GM18505 (cell line): ENCODE measurements at regions not wholly inside any gene's neighbourhood (a gene's known extent, or its start where the extent isn't known, plus 50 kb on each side); places are given as distances from the start of the nearest gene placed in this dataset.

ENCODE experiments used
- ATAC-seq: cut with Tn5 transposase; IDR thresholded peaks from one replicate; pipeline ENCODE4 v1.9.1; 2021; ENCODE audit not compliant: unreplicated experiment
- POLR2A ChIP-seq: IDR thresholded peaks from 4 replicates; pipeline ENCODE4 v1.6.1; 2011; ENCODE audit warnings: borderline replicate concordance; ENCODE audit not compliant: insufficient read depth, insufficient read length; ENCODE audit errors: extremely low read depth

- no peak for ATAC-seq
These were observed 126.5 kb upstream of the ZNF438 start for GRCh38 chr10:31158011-31158658.

DNA sequence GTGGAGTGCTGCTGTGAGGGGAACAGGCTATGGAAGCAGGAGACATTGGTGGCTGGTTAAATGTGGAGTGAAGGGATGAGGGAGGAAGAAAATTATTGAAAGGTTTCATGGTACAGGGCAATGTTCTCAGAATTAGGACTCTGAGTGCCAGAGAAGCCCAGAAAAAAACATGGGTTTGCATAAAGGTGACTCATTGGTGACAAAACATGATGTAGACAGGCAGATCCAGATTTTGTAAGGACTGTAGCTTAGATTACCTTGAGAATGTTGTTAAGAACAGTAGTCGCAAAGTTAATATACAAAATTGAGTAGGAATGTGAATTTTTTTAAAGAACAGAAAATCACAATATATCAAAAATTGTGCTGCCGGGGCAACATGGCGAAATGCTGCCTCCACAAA, 134.9 kb upstream of the ZNF438 start:
- no peak for TF ChIP-seq POLR2A
- no peak for ATAC-seq

More at GRCh38 chr10:31158011-31158658, 126.5 kb upstream of the ZNF438 start:
- TF ChIP-seq POLR2A = no peak

GRCh38 chr10:31170636-31171035, 139.0 kb upstream of the ZNF438 start:
- no peak for ATAC-seq
- no peak for TF ChIP-seq POLR2A

DNA sequence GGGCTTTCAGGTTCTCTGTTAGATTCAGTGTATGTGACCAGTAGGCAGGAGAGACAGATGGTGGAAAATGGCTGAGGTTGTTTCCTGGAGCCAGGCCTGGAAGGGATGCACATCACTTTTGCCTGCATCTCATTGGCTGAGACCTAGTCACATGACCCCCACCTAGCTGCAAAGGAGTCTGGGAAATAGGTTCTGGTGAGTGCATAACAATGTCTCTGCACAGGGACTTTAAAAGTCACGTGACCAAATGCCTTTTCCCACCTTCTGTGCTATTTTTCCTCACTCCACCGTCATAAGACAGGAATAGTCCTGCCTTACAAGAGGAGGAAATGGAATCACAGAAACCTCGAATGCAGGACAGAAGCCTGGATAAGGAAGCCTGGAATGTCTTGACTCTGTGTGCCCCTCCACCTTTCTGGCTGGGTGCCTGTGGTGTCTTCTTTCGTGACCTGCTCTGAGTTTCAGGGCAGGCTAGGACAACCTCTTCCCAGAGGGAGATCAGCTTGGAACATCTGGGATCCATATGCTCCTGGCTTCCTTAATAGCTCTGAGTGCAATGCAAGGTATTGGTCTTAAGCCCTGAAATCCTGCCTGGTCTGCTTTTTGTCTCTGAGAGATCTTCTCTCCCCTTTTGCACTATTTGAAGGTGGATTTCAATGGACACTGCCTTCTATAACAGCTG, 139.9 kb upstream of the ZNF438 start:
- no peak for ATAC-seq
- TF ChIP-seq POLR2A = no peak

DNA sequence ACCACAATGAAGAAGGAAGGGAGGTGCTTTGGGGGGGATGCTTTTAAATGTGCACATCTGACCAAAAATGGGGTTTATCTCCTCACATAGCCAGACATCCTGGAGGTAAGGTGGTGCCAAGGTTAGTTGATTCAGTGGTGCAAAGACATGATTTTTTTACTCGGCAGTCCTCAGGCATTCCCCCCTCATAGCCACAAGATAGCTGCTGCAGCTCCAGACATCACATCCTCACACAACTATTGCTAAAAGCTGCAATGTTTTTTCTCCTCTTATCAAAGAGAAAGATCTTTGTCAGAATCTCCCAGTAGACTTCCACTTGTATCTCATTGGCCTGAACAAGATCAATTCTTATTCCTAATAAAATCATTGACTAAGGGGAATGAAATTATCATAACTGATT, 141.3 kb upstream of the ZNF438 start:
- no peak for ATAC-seq
- TF ChIP-seq POLR2A = no peak

DNA sequence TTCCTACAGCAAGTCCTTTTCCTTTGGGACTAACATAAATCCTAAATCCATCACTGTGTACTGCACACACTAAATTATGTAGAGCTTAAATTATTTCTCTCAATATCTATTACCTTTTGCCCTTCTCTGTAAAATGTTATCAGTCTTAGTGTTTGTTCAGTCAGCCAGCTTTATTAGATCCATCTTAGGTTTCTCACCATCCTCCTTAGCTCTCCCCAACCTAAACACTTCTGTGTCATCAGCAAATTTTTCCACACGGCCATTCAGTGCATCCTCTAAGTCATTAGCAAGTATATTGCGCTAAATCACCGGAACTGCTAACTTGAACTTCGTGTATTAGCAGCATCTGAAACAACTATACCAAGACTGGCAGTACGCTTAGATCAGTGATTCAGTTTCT, 142.1 kb upstream of the ZNF438 start:
- no peak for TF ChIP-seq POLR2A
- no peak for ATAC-seq

- no peak for TF ChIP-seq POLR2A
- ATAC-seq = no peak
These were observed 139.8 kb upstream of the ZEB1 start for GRCh38 chr10:31179091-31179680.

DNA sequence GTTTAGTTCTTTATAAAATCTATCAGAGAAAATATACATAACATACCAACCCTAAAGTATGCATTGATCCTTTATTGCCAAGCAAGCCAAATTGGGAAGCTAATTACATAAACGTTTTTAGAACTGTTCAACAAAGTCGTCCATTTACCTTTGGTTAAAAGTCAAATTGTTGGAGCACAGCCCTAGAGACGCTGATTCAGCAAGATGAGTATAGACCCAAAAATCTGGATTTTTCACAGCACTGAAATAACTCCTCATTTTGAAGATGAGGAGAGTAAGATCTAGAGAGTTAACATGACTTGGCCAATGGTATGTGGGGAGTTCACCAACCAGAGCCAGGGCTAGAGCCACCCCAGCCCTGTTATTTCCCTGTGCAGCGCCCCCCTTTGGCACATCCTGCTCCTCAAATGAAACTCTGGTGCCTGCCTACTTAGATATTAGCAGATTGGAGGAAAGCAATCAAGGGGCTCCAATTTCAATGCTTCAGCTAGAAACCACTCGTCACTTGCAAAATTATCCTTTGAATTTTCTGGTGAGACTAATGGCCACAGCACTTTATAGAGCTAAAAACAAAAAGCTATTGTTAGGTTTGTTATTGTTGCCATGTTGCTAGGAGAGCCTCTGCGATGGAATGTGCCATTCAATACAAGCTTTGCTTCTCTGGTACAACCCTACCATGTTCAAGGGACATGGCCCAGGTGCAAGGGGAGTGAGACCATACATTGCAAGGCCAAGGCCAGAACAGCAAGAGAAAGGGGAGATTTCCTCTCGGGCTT, 132.6 kb upstream of the ZEB1 start:
- no peak for ATAC-seq
- no peak for TF ChIP-seq POLR2A

DNA sequence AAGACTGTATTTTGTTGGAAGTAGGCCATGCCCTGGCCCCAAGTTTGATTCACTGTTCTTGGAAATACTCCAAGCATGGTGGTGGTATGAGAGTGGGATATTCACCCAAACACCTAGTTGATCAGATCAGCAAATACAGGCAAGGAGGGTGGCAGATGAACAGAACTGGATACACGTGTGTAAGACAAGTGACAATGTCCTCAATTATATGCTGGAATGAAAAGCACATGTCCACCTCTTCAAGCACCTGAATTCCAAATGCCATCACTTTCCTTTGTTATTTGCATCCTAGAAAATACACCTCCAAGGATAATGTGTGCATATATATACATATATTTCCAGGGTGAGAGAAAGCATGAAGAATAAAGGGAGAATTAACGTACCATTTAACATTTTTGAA, 131.8 kb upstream of the ZEB1 start:
- ATAC-seq = no peak

DNA sequence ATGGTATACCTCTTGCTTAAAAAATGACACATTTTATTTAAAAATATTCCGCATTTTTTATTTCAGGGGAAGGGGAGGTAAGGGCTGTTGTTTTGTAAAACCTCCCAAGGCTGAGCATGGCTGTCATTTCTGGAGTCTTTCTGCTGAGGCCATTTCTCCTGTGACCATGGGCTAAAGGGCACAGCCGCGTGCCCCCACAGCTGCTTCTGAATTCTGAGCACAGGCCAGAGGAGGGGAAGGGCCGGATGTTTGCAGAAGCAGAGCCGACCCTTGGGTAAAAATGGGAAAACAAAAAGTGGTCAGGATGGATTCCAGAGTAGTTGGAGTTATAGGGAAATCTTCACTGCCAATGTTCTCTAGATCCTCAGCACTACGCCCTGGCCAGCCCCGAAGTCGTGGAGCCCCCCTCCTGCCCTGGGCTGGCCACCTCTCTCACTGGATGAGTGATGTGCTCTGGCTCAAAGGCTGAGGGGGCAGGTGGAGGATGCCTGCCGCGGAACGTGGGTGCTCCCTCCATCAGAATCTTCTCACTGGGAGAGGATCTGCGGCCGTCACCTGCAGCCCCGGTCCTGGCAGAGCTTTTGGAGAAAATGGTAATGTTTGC, 131.3 kb upstream of the ZEB1 start:
- no peak for ATAC-seq
- TF ChIP-seq POLR2A = no peak

More for the DNA sequence above, 131.8 kb upstream of the ZEB1 start:
- TF ChIP-seq POLR2A = no peak

DNA sequence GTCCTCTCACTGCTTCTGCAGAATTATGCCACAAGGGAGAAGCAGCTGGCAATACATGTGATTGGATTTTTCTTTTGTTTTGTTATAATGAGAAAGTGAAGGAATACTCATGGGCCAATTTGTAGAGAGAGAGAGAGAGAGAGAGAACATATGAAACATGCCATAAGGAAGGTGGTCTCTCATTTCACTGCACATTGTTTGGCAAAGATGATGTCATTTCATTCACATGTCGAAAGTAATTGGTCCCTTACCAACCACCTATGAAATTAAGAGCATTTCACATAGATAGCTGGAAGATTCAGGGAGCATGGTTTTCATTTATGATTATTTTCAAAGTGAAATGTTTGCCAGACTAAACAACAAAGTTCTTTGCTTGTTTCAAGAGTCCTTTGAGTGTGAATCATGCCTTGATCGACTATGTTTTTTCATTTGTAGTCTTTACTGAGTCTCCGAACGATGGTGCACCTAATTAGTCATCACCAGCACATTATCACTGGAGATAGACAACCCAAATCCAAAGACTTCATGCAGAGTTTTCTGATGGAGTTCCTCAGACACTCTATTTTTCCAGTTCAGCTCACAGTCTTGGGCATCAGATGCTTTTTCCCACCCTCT, 130.1 kb upstream of the ZEB1 start:
- TF ChIP-seq POLR2A = no peak
- ATAC-seq = no peak

DNA sequence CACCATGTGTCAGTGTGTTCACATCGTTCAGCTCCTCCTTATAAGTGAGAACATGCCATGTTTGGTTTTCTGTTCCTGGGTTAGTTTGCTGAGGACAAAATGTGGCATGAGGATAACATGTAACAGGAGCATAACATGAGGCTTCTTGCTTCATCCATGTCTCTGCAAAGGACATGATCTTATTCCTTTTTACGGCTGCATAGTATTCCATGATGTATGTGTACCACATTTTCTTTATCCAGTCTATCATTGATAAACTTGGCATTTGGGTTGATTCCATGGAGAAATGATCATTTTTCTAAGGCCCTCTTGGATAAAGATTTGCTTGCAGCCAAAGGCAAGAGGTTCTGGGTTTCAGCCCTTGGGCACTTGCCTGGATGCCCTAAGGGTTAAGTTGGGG, 128.5 kb upstream of the ZEB1 start:
- TF ChIP-seq POLR2A = no peak
- ATAC-seq = no peak

- TF ChIP-seq POLR2A = no peak
- ATAC-seq = no peak
These were observed 126.5 kb upstream of the ZEB1 start for GRCh38 chr10:31192475-31192874.
